Heart right ventricle (tissue), 16 donors: ENCODE measurements at regions not wholly inside any gene's neighbourhood (a gene's known extent, or its start where the extent isn't known, plus 50 kb on each side); places are given as distances from the start of the nearest gene placed in this dataset.
"Not testable (repeated sequence)": the region's sequence is repeated elsewhere in the genome, so short reads cannot be mapped to it uniquely, and the experiment has no call there.

ENCODE experiments used
- ATAC-seq, 8 donors: fragments of 200-7000 bp; cut with Tn5 transposase; one replicate each; pipeline ENCODE4 v1.9.1; 2020; ENCODE audit warnings: mild to moderate bottlenecking in 8 of 8, moderate library complexity in 8 of 8, moderate number of reproducible peaks in 1 of 8
- DNase-seq, 2 donors: peaks; one replicate each; pipeline ENCODE4 v3.0.0-alpha.2; 2020
- H3K27ac ChIP-seq, 10 donors: fragments of 200-600 bp; sonication (generic) in 2 of 10; one replicate each; pipeline versions ENCODE4 v1.5.0 to v1.8.0; 2020 to 2022; ENCODE audit warnings: mild to moderate bottlenecking in 3 of 10
- H3K27me3 ChIP-seq, 7 donors: fragments of 200-600 bp; one replicate each; pipeline ENCODE4 v1.8.0; 2021 to 2022; ENCODE audit warnings: mild to moderate bottlenecking in 2 of 7
- H3K36me3 ChIP-seq, 9 donors: fragments of 200-600 bp; sonication (generic) in 1 of 9; one replicate each; pipeline versions ENCODE4 v1.5.0 to v1.8.0; 2020 to 2022; ENCODE audit warnings: mild to moderate bottlenecking in 2 of 9
- H3K4me1 ChIP-seq, 9 donors: fragments of 200-600 bp; sonication (generic) in 1 of 9; one replicate each; pipeline versions ENCODE4 v1.5.0 to v1.8.0; 2020 to 2022; ENCODE audit warnings: mild to moderate bottlenecking in 4 of 9
- H3K4me3 ChIP-seq, 10 donors: fragments of 200-600 bp; sonication (generic) in 2 of 10; one replicate each; pipeline versions ENCODE4 v1.5.0 to v1.8.0; 2020 to 2022; ENCODE audit warnings: mild to moderate bottlenecking in 7 of 10, moderate library complexity in 2 of 10
- H3K9me3 ChIP-seq, 11 donors: fragments of 200-600 bp in 10 of 11; sonication (generic) in 2 of 11; one replicate each; pipeline versions ENCODE4 v1.5.0 to v1.8.0; 2013 to 2022; ENCODE audit warnings: mild to moderate bottlenecking in 2 of 11, control low read depth in 1 of 11, moderate library complexity in 1 of 11
- CTCF ChIP-seq, 9 donors: fragments of 200-600 bp; sonication (generic) in 2 of 9; IDR thresholded peaks; one replicate each; pipeline versions ENCODE4 v1.5.0 to v1.8.0; 2021 to 2022; ENCODE audit warnings: antibody characterized with exemption in 9 of 9, mild to moderate bottlenecking in 5 of 9, moderate library complexity in 1 of 9
- WGBS, 2 donors: extraction: QIAGEN DNeasy Blood & Tissue Kit; methylation state at CpG; one replicate each; pipeline ENCODE4 v1.1.7; 2013; ENCODE audit warnings: inconsistent platforms in 1 of 2; 5-methylcytosine and 5-hydroxymethylcytosine counted together
- intact Hi-C, 10 donors: fragments of 100-400 bp; cut with DNase I; formaldehyde crosslinking; loops; one replicate each; pipeline versions ENCODE4 v1.11.1 to v1.14.2; 2022
- donor health status: Arrhythmogenic right ventricular cardiomyopathy.
- donor health status: ischemic (EF 13 %, LVEDD 7.1; RV severe dilation, severe dysfunction).
- donor health status: healthy with polysubstance abuse.
- donor health status: DM: no; HTN: yes; CAD: no.
- donor health status: DM: no; HTN: no; CAD: no.
- donor health status: ischemic (EF 25% LVEDD 6.9; RV normal size, moderate dysfunction).
- donor health status: ischemic (EF 25% LVEDD 5.7; RV mildly dilated, moderate dysfunction).
- donor health status: healthy.
- donor health status: DM: yes; HTN: yes; CAD: no.
- donor health status: Ischemic cardiomyopathy.
- donor health status: ischemic (EF 35%, LVEDD 5.7; RV mildly dilated, moderate dysfunction).
- donor health status: nonischemic (EF 11% LVEDD 7.7; RV severe dilation, severe dysfunction).
- donor health status: DM: yes; HTN: yes; CAD: no.
- donor health status: PGD.
- donor health status: ischemic (EF 29% LVEDD 5.4; RV normal size, mild dysfunction).
- donor health status: nonischemic (EF 23%, LVEDD 6.1; RV moderate dilation, normal function).

GRCh38 chr13:63840551-63841421 lies 2425.1 kb upstream of the PCDH20 start:
- DNase-seq, result no peak
- peaks cover 0 to 48% (median 0%) of the 10 kb centered on the region in 11 donors for H3K9me3 ChIP-seq
- H3K27ac ChIP-seq, result no peak overlapping the region
- no peaks in the 10 kb centered on the region for H3K4me1 ChIP-seq
- H3K27me3 ChIP-seq, result no peaks in the 10 kb centered on the region
- intact Hi-C loops, result no loop called here
- 96% methylated on average over 37 to 42 of the region's 44 CpGs for WGBS, 2 donors
- H3K36me3 ChIP-seq, result no peaks in the 10 kb centered on the region
- ATAC-seq, result no peak
- no peak overlapping the region for H3K4me3 ChIP-seq
- TF ChIP-seq CTCF (IDR thresholded peaks at IDR 0.05), result no peak

GRCh38 chr13:63838366-63839110 lies 2422.9 kb upstream of the PCDH20 start:
- H3K4me3 ChIP-seq, result no peak overlapping the region
- TF ChIP-seq CTCF (IDR thresholded peaks at IDR 0.05), result no peak
- whole genome bisulfite sequencing, 2 donors, result 91 to 94% methylated on average over 16 to 18 of the region's 18 CpGs
- DNase-seq (no peak), ATAC-seq (no peak)
- no peak overlapping the region for H3K27ac ChIP-seq
- no peaks in the 10 kb centered on the region for H3K4me1 ChIP-seq
- peaks cover 0 to 39% (median 0%) of the 10 kb centered on the region in 11 donors for H3K9me3 ChIP-seq
- intact Hi-C loops, result no loop called here
- H3K36me3 ChIP-seq, result no peaks in the 10 kb centered on the region
- H3K27me3 ChIP-seq, result no peaks in the 10 kb centered on the region

GRCh38 chr13:63837701-63838100 lies 2422.1 kb upstream of the PCDH20 start:
- DNase-seq, H3K4me3 ChIP-seq, H3K27ac ChIP-seq, H3K27me3 ChIP-seq, H3K4me1 ChIP-seq, ATAC-seq, H3K36me3 ChIP-seq, intact Hi-C loops: not testable (repeated sequence)
- WGBS, 2 donors, result 93 to 94% methylated on average over 12 to 21 of the region's 21 CpGs
- H3K9me3 ChIP-seq, result peaks cover 0 to 37% (median 0%) of the 10 kb centered on the region in 11 donors

GRCh38 chr13:63829609-63830008 lies 2414.0 kb upstream of the PCDH20 start:
- DNase-seq, H3K27me3 ChIP-seq, intact Hi-C loops, H3K9me3 ChIP-seq, H3K36me3 ChIP-seq, H3K4me3 ChIP-seq, H3K27ac ChIP-seq, ATAC-seq, H3K4me1 ChIP-seq: not testable (repeated sequence)
- no CpG with 5 or more reads among the region's 2 CpGs for WGBS, 2 donors

- ATAC-seq, DNase-seq, H3K4me1 ChIP-seq, H3K4me3 ChIP-seq, H3K27me3 ChIP-seq, H3K9me3 ChIP-seq, intact Hi-C loops, H3K27ac ChIP-seq, H3K36me3 ChIP-seq: not testable (repeated sequence)
- 69% methylated on average over 5 of the region's 5 CpGs; no CpG with 5 or more reads in 1 of the 2 donors for WGBS, 2 donors
Measured at GRCh38 chr13:63821785-63822184, 2406.1 kb upstream of the PCDH20 start.

GRCh38 chr13:63811428-63812004 lies 2395.9 kb upstream of the PCDH20 start:
- H3K36me3 ChIP-seq, H3K27ac ChIP-seq, H3K27me3 ChIP-seq, DNase-seq, intact Hi-C loops, H3K4me1 ChIP-seq, H3K4me3 ChIP-seq, ATAC-seq: not testable (repeated sequence)
- 87 to 95% methylated on average over 41 of the region's 41 CpGs for WGBS, 2 donors
- peaks cover 0 to 16% (median 0%) of the 10 kb centered on the region in 11 donors for H3K9me3 ChIP-seq

- H3K9me3 ChIP-seq, result peaks cover 0 to 19% (median 4%) of the 10 kb centered on the region in 11 donors
- ATAC-seq, H3K27ac ChIP-seq, H3K4me1 ChIP-seq, H3K4me3 ChIP-seq, H3K36me3 ChIP-seq, DNase-seq, intact Hi-C loops, H3K27me3 ChIP-seq: not testable (repeated sequence)
- WGBS, 2 donors, result 83 to 86% methylated on average over 2 of the region's 2 CpGs
Measured at GRCh38 chr13:63791134-63791533, 2375.5 kb upstream of the PCDH20 start.
